GM12878 (cell line): ENCODE measurements at regions not wholly inside any gene's neighbourhood (a gene's known extent, or its start where the extent isn't known, plus 50 kb on each side); places are given as distances from the start of the nearest gene placed in this dataset.

Experiments used
- BACH1 ChIP-seq: fragments of 450-650 bp; IDR thresholded peaks from 2 replicates; pipeline ENCODE4 v1.6.1; 2017; ENCODE audit warnings: mild to moderate bottlenecking, borderline replicate concordance
- JUND ChIP-seq: IDR thresholded peaks from 2 replicates; pipeline ENCODE4 v1.6.1; 2012; ENCODE audit warnings: low read depth, mild to moderate bottlenecking, low read length, improper control_type of control experiment, moderate library complexity
- MEF2A ChIP-seq: IDR thresholded peaks from 2 replicates; pipeline ENCODE4 v1.6.1; 2011; ENCODE audit warnings: low read depth, mild to moderate bottlenecking, low read length, moderate library complexity; ENCODE audit not compliant: insufficient read depth
- NR2C2 ChIP-seq: IDR thresholded peaks from 2 replicates; pipeline ENCODE4 v1.6.1; 2011; ENCODE audit warnings: borderline replicate concordance, low read depth; ENCODE audit not compliant: control insufficient read depth, insufficient read length
- POLR2A ChIP-seq: IDR thresholded peaks from 2 replicates; pipeline ENCODE4 v1.6.1; 2011; ENCODE audit warnings: low read depth, mild to moderate bottlenecking, low read length
- RAD21 ChIP-seq: IDR thresholded peaks from 2 replicates; pipeline ENCODE4 v1.6.1; 2011; ENCODE audit warnings: mild to moderate bottlenecking, low read depth, low read length, moderate library complexity; ENCODE audit not compliant: insufficient read depth
- RCOR1 ChIP-seq: conservative IDR thresholded peaks from 2 replicates; pipeline ENCODE4 v1.6.1; 2012; ENCODE audit warnings: low read depth, low read length, improper control_type of control experiment
- SRF ChIP-seq, 2 experiments: IDR thresholded peaks; 2 replicates each; pipeline ENCODE4 v1.6.1; 2011; ENCODE audit warnings: low read depth in 2 of 2, low read length in 2 of 2, mild to moderate bottlenecking in 1 of 2, moderate library complexity in 1 of 2
- TF ChIP-seq, protein P1 (sequence below): IDR thresholded peaks from 2 replicates; pipeline ENCODE4 v1.6.1; 2011; ENCODE audit warnings: low read depth, low read length, improper control_type of control experiment, borderline replicate concordance
- TF ChIP-seq, protein P2 (sequence below): fragments of 450-650 bp; IDR thresholded peaks from 2 replicates; pipeline ENCODE4 v1.6.1; 2014; ENCODE audit warnings: mild to moderate bottlenecking
- TF ChIP-seq, protein P3 (sequence below): IDR thresholded peaks from 2 replicates; pipeline ENCODE4 v1.6.1; 2012; ENCODE audit warnings: low read depth, low read length, improper control_type of control experiment
- TF ChIP-seq, protein P4 (sequence below): fragments of 450-650 bp; conservative IDR thresholded peaks from 2 replicates; pipeline ENCODE4 v1.6.1; 2017; ENCODE audit warnings: mild to moderate bottlenecking, moderate library complexity
- TF ChIP-seq, protein P5 (sequence below), 3 experiments: IDR thresholded peaks in 2 of 3; conservative IDR thresholded peaks in 1 of 3; 2 replicates each; pipeline ENCODE4 v1.5.1; 2011; ENCODE audit warnings: low read depth in 3 of 3, low read length in 3 of 3, mild to moderate bottlenecking in 3 of 3, control low read depth in 2 of 3, moderate library complexity in 2 of 3, inconsistent platforms in 1 of 3, mixed read lengths in 1 of 3; ENCODE audit not compliant: control insufficient read depth in 2 of 3, insufficient read depth in 1 of 3; ENCODE audit errors: extremely low read depth in 1 of 3

DNA sequence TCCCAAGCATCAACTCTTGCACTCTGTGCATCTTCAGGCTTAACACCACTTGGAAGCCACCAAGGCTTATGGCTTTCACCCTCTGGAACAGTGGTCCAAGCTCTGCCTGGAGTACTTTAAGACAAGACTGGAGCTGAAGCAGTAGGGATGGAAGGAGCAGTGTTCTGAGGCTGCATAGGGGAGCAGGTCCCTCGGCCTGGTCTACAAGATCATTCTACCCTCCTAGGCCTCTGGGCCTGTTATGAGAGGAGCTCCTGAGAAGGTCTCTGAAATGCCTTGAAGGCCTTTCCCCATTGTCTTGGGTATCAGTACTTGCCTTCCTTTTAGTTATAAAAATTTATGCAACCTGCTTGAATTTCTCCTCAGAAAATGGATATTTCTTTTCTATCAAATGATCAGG is 286.7 kb downstream of the CPXCR1 start:
- TF ChIP-seq, protein P1, sequence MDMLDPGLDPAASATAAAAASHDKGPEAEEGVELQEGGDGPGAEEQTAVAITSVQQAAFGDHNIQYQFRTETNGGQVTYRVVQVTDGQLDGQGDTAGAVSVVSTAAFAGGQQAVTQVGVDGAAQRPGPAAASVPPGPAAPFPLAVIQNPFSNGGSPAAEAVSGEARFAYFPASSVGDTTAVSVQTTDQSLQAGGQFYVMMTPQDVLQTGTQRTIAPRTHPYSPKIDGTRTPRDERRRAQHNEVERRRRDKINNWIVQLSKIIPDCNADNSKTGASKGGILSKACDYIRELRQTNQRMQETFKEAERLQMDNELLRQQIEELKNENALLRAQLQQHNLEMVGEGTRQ = no peak
- no peak for TF ChIP-seq SRF (IDR thresholded peaks at IDR 0.05; ENCODE audit: low read depth in 2 of 2, low read length in 2 of 2)
- TF ChIP-seq, protein P2, sequence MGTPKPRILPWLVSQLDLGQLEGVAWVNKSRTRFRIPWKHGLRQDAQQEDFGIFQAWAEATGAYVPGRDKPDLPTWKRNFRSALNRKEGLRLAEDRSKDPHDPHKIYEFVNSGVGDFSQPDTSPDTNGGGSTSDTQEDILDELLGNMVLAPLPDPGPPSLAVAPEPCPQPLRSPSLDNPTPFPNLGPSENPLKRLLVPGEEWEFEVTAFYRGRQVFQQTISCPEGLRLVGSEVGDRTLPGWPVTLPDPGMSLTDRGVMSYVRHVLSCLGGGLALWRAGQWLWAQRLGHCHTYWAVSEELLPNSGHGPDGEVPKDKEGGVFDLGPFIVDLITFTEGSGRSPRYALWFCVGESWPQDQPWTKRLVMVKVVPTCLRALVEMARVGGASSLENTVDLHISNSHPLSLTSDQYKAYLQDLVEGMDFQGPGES = no peak
- TF ChIP-seq, protein P3, sequence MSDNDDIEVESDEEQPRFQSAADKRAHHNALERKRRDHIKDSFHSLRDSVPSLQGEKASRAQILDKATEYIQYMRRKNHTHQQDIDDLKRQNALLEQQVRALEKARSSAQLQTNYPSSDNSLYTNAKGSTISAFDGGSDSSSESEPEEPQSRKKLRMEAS = no peak
- TF ChIP-seq, protein P4, sequence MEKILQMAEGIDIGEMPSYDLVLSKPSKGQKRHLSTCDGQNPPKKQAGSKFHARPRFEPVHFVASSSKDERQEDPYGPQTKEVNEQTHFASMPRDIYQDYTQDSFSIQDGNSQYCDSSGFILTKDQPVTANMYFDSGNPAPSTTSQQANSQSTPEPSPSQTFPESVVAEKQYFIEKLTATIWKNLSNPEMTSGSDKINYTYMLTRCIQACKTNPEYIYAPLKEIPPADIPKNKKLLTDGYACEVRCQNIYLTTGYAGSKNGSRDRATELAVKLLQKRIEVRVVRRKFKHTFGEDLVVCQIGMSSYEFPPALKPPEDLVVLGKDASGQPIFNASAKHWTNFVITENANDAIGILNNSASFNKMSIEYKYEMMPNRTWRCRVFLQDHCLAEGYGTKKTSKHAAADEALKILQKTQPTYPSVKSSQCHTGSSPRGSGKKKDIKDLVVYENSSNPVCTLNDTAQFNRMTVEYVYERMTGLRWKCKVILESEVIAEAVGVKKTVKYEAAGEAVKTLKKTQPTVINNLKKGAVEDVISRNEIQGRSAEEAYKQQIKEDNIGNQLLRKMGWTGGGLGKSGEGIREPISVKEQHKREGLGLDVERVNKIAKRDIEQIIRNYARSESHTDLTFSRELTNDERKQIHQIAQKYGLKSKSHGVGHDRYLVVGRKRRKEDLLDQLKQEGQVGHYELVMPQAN = no peak
- no peak for TF ChIP-seq RAD21
- TF ChIP-seq, protein P5, sequence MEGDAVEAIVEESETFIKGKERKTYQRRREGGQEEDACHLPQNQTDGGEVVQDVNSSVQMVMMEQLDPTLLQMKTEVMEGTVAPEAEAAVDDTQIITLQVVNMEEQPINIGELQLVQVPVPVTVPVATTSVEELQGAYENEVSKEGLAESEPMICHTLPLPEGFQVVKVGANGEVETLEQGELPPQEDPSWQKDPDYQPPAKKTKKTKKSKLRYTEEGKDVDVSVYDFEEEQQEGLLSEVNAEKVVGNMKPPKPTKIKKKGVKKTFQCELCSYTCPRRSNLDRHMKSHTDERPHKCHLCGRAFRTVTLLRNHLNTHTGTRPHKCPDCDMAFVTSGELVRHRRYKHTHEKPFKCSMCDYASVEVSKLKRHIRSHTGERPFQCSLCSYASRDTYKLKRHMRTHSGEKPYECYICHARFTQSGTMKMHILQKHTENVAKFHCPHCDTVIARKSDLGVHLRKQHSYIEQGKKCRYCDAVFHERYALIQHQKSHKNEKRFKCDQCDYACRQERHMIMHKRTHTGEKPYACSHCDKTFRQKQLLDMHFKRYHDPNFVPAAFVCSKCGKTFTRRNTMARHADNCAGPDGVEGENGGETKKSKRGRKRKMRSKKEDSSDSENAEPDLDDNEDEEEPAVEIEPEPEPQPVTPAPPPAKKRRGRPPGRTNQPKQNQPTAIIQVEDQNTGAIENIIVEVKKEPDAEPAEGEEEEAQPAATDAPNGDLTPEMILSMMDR (IDR thresholded peaks at IDR 0.05 in 2 of 3, conservative IDR thresholded peaks at IDR 0.05 in 1 of 3; ENCODE audit: control insufficient read depth in 2 of 3, extremely low read depth in 1 of 3, insufficient read depth in 1 of 3, low read depth in 3 of 3, low read length in 3 of 3) = no peak
- no peak for TF ChIP-seq NR2C2
- TF ChIP-seq POLR2A = no peak
- TF ChIP-seq JUND = no peak
- no peak for TF ChIP-seq MEF2A
- no peak for TF ChIP-seq RCOR1
- no peak for TF ChIP-seq BACH1
